Amygdala (tissue), 56 donors: ENCODE measurements at regions not wholly inside any gene's neighbourhood (a gene's known extent, or its start where the extent isn't known, plus 50 kb on each side); places are given as distances from the start of the nearest gene placed in this dataset.

ENCODE experiments used
- DNase-seq, 56 donors: peaks; one replicate each; lab custom pipeline; 2025; lab: John Stamatoyannopoulos, UW

DNA sequence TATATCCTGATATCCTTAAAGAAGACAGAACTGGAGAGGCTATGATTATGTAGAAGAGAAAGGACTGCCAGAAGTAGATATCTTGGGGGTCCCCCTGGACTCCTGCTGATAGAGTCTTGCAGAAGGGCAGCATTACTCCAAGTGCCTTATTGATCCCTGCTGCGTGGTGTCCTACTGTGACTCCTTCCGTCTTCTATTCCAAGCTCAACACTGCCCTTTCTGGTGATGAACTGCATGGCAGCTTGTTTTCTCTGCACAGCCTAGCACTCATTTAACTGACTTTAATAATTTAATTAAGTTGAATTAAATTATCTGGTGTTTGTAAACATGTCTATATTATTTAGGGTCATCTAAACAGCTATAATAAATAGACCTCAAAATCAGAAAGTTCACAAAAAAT is 194.1 kb upstream of the DSEL start:
- DNase-seq = no peak

DNA sequence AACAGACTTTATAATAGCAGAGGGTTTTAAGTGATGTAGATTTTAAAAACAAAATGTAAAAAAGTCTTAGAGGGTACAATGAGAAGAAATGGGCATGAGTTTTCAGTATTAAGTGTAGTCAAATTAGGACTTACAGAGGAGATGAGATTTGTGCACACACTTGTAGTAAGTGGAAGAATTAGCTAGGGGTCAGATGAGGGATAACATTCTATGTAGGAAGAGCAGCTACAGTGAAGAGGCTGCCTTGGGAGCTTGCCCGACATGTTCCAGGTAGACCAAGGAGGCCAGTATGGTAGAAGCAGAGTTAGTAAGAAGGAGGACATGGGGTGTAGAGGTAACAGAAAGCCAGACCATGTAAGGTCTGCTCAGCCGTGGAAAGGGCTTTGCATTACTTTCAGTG is 189.2 kb upstream of the DSEL start:
- DNase-seq = no peak

DNA sequence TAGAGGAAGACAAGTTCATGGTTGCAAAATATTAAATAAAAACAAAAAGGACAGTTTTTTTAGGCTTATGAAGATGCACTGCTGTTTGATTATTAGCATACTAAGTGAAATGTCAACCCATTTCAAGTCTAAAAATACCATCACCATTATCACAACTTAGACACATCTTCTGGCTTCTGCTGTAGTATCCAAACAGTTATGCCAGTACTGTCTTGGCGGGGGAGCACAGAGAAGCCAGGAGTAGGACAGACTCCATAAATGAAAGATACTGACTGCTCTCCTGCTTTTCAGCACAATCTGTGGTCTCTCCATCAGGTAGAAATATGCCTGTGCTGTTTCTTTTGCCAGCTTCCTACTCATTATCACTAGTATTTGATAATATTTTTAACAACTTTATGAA is 179.2 kb upstream of the DSEL start:
- DNase-seq = no peak

DNA sequence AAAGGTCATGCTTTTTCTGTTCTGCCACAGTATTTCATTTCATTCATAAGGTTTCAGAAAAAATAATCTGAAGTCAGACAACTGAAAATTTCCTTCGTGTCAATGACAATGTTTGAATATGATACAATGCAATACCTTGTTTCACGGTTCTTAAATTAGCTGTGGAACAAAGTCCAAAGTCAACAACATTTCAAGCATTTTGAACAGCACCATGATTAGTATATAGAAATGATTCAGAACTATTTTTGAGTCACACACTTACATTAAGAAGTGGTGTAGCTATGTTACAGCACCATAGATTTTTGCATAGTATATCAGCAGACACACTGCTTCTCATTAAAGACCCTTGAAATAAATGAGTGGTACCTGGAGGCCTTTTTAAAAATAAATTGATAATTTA is 178.3 kb upstream of the DSEL start:
- no peak for DNase-seq

DNA sequence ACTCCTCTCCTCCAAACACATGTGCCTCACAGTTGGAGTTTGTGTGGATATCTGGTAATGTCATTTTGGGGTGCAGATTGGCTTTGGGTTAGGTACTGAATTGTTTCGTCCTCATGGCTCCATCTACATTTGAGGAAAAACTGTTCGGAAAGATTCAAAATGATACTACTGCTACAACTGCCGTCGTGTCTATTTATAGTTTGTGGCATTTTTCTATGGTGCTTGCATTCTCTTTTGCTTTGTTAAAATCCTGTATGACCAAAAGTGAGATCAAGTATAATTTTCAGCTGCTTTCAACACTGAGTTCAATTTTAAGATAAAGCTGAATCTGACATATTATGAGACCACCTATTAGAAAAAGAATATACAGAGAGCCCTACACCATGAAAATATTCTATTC is 176.3 kb upstream of the DSEL start:
- DNase-seq = no peak

DNA sequence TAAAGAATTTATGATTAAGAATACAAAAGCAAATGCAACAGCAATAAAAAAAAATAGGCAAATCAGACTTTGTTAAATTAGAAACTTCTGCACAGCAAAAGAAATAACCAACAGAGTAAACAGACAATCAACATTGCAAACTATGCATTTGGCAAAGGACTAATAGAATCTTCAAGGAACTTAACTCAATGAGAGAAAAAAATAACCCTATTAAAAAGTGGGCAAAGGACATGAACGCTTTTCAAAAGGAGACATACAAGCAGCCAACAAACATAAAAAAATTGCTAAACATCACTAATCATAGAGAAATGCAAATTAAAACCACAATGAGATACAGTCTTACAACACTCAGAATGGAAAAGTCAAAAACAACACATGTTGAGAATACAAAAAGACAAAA is 166.0 kb upstream of the DSEL start:
- no peak for DNase-seq

DNA sequence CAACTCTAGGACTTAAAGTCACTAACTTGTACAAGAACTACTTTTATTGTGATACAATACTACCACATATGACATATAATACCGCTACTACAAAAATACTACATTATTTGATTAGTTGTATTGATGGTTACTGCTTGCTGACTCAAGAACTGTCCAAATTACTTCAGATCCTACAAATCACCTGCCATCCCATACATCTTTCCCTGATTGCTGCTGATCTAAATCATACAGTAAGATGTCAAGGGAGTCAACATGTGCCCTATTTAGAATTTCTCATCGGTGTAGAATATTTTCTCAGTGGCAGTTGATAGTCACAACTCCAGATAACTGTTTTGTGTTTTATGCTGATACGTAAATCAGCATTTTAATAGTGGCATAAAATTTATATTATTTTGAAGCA is 161.0 kb upstream of the DSEL start:
- no peak for DNase-seq

DNA sequence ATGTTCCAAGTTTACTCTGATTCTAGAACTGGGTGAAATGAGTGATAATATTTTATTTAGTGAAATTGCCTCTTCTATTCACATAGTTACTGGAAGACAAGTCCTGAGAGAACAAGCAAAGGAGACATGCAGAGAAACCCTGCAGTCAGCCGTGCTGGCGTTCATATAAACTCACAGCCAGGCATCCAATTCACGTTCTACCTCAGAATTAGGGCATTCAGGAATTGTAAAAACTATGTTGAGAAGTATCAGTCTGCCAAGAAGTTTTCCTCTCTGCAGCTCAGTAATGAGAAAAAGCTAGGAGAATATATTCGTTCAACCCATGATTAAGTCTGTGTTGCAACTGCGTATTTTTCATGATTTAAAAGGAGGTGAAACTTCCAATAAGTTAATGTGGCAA is 156.2 kb upstream of the DSEL start:
- no peak for DNase-seq

DNA sequence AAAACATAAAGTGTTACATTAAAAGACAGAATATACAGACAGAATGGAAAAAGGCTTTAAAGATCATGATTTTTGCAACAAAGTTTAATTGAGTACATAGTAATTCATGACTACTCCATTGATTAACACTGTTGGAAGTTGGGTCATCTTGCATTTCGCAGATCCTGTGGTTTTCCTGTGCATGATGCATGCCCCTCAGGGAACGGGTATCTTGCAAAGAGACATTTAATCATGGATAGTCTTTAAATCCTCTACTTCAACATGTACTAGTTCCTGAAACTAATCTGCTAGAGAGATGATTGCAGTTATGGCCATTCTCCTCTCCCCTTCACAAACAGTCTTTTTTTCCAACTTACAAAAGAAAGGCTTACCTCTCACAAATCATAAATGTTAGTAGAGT is 155.6 kb upstream of the DSEL start:
- DNase-seq = no peak

DNA sequence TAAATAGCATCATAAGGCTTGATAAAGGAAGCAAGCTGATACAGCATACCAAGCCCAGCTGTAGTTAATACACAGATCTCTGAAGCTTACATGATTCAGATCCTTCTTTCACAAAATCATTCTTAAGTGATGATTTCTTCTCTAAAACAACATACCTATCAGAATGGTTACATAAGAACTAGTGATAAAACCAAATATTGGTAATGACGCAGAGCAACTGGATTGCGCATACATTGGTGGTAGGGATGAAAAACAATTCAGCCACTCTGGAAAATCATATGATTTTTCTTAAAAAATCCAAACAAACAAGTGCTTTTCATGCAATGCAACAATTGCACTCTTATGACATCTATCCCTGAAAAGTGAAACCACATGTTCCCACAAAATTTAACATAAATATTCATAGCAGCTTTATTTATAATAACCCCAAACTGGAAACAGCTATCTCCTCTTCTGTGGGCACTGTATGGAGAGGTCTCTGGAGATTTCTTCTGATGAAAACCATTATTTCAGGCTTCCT is 153.6 kb upstream of the DSEL start:
- no peak for DNase-seq

DNA sequence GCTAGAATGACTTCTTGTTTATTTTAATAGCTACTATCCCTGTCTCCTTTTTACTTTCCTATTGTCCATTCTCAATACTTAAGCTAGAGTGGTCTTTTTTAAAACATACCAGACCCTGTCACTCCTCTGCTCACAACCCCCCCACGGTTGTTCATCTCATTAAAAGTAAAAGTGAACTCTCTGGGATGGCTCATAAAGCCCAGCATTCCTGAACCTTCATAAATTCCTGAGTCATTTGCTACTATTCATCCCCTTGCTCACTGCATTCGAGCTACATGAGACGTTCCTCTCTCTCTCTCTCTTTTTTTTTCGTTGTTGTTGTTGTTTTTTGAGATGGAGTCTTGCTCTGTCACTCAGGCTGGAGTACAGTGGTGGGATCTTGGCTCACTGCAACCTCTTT is 148.7 kb upstream of the DSEL start:
- no peak for DNase-seq

DNA sequence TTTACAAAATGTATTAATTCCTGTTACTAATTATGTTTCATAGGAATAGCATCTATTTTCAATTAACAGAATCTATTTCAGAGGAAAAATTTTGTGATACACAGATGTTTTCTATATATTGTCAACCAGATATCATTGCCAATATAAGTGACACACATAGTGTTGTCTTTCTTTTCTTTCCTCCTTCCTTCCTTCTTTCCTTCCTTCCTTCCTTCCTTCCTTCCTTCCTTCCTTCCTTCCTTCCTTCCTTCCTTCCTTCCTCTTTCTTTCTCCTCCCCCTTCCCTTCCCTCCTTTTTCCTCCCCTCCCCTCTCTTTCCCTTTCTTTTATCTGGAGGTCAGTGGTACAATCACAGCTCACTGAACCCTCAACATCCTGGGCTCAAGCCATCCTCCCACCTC is 146.5 kb upstream of the DSEL start:
- DNase-seq = no peak

DNA sequence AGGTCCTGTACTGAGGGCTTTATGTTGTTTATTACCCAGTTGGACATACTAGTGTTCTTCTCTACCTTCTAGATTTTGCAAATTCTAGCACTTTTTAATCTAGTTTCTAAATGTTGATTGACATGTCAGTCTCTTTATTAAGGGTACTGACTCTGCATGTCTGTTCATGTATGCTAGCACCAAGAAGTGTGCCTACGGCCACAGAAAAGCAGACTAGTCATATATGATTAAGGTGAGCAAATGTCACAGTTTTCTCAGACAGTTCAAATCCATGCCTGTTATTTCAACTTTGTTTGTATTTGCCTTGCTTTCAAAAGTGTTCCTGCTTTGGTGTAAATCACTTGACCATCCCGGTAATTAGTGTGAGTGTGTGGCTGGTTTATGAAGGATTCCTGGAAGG is 145.0 kb upstream of the DSEL start:
- no peak for DNase-seq

DNA sequence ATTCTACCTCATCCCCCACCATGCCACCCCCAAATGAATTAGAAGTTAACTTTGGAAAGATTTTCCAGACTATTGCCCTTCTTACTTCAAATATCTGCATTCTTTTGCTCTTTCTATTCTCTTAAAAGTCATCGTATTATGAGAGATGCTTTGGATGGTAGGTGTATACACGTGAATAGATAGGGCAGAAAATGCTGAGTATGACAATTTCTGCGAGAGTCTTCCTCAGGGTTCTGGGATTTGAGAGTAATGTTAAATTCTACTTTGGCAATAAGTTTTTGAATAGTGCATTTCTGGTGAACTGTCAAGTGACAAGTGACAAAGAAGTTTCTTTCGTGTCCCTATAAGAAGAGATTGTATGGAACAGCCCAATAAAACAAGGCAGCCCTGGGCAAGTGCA is 137.6 kb upstream of the DSEL start:
- no peak for DNase-seq

DNA sequence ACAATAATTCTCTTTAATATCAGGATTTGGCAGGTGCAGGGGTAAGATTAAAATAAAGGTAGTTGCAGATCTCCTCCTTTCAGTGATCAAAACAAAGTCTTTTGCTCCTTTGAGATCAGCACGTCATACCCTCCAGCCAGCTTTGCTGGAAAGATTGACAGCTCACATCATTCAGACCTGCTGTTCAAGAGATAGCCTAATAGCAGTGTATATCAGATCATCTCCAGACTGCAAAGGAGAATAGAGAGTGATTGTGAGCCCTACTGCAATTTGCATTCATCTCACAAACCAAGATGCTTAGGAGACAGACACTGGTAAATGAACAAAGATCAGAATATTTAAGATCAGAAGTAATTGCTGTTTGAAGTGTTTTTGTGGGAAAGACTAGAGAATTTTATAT is 135.8 kb upstream of the DSEL start:
- no peak for DNase-seq

DNA sequence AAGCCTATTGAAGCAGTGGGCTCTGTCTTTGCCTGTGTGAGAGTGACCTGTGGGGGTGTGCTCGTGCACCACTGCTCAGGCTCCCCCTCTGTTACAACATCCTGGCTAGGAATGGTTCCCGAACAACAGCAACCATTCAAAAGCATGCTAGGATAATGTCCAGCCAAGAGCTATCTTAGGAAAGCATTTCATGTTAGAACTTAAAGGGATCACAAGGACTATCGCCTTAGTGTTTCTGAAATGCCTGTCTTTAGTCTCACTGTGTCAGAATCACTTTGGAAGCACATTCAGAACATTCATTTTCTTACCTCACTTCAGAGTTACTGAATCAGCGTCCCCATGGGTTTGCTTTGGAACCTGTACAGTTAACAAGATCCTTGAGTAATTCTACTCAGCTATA is 134.9 kb upstream of the DSEL start:
- DNase-seq = no peak

DNA sequence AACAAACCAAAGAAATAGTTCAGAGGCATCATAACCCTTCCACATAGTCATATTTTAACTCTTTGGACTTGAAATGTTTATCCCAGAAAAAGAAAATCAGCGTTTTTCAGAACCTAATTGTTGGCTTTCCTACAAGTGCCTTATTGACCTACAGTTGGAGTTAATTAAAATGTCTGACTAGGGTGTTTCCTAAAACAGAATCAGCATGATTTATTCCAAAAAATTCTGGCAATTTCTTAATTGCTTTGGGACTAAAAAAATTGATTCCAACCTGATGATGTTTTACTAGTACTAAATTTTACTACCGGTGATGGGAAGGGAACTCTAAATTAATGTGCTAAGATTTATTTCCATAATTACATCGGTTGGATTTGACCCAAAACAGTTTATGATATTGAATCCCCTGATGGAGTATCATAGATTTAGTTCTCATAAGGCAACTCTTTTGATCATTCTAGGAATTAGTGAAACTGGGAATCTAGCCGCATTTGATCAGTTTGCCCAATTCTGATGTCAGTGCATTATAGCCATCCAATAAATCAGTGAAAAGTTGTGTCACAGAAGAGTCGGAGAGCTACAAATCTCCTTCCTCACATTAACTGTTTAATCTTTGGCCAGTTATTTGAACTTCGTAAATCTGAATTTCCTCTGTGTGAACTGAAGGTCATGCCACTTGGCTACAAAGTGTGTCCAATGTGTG is 134.3 kb upstream of the DSEL start:
- DNase-seq = no peak

DNA sequence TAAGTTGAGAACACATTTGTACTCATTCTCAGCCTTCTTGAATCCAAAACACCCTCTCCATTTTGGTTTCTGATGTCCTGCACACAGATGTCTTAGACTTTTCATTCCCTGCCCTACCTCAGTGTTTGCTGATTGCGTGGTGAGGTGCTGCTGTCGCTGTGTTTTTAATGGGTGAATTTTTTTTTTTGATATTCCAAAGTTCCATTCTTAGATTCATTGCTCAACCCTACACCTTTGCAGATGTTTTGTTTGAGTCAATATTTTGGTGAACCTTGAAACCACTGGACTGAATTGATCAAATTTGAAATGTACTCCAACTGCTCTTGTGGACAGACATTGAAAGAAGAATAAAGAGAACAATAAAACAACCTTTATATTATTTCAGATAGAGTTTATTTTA is 130.4 kb upstream of the DSEL start:
- no peak for DNase-seq

DNA sequence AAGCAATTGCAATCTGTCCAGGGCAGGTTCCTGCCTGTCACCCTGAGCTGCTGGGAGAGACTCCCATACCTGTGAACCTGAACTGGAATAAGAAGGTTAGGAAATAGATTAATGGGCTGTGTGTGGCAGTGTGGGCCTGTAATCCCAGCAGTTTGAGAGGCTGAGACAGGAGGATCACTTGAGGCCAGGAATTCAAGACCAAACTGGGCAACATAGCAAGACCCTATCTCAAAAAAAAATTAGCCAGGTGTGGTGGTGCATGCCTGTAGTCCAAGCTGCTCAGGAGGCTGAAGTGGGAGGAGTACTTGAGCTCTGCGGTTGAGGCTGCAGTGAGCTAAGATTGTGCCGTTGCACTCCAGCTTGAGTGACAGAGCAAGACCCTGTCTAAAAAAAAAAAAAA is 127.7 kb upstream of the DSEL start:
- no peak for DNase-seq

DNA sequence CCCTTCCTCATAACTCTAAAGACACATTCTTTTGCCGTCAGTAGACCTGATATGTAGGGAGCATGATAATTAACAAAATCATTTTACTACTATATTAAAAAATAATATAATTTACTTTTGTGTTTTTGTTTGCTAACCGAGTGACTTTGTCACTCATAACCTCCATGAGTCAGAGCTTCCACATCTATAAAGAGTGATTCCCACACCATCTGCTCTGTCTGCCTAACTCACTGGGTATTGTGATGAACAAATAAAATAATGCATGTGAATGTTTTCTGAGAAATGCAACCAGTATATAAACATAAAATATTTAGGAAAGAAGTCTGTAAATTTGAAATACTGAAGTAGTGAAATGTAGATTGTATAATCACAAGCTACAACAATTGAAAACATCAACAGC is 123.4 kb upstream of the DSEL start:
- no peak for DNase-seq

DNA sequence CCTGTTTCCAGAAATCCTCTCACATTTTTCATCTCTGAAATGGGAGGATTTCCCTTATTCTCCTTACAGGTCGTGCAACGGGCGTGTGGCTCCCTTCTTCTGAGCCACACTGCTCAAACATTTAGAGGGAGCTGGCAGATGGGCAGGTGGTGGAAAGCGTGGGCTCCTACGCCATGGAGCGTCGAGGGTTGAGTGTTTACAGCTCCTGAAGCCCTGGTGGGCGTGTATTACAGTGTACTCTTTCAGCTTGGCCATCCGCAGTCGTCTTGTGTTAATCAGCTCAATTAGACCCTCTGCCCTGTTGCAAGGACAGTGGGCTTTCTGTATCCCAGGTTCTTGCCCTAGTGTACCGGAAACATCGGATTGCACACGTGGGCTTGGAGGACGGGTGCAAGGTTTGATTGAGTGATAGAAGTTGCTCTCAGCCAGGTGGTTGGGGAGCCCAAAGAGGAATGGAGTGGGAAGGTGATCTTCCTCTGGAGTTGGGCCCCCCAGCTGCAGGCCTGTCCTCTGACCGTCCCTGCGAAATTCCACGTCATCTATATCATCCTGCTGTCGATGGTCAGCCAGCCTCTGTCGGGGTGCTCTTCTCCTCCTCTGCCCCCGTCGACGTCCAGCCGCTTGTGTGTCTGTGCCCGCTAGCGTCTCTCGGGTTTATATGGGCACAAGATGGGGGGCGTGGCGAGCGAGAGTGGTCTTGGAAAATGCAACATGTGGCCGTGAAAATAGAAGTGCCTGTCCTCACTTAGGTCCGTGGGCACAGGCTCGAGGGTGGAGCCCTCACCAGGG is 120.3 kb upstream of the DSEL start:
- DNase-seq = no peak

DNA sequence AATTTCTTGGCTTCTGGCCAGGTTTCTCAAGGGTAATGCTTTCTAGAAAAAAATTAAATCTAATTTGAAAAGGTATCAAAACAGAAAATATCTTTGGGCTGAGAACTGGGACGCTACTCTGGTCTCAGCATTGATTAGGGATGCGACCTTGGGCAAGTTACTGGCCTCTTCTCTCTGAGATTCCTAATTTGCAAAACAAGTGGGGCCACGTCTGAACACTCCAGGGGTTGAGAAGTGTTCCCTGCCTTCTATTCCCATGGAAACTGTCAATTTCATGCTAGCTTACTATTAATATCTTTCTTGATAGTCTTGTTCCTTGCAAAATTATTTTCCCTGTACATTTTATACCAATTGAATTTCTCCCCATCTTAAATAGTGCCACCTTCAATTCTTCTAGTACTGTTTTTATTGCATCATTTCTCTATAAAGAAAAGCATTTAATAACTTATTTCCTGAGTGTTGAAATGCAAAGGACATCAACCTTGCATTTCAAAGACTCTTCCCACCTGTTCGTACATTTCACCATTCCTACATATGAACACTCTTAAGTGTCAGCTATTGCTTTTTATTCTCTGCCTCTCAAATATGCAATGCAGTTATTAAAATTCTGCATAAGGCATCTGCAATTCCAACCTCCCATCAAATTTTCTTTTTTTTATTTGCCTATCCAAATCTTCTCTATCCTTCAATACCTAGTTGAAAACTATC is 118.3 kb upstream of the DSEL start:
- no peak for DNase-seq
